Loucy (cell line): ENCODE measurements at regions not wholly inside any gene's neighbourhood (a gene's known extent, or its start where the extent isn't known, plus 50 kb on each side); places are given as distances from the start of the nearest gene placed in this dataset.

ENCODE experiments used
- H2AFZ ChIP-seq: fragments of 200-600 bp; sonication (generic); 2 replicates; pipeline ENCODE4 v1.6.0; 2016; ENCODE audit warnings: antibody characterized with exemption, mild to moderate bottlenecking, low read length, moderate library complexity
- H3F3A ChIP-seq: fragments of 200-600 bp; 2 replicates; pipeline ENCODE4 v1.6.0; 2016; ENCODE audit warnings: antibody characterized with exemption, low read depth, mild to moderate bottlenecking
- H3K27me3 ChIP-seq: fragments of 200-600 bp; sonication (generic); 2 replicates; pipeline ENCODE4 v1.6.1; 2014; ENCODE audit warnings: low read length, mild to moderate bottlenecking; ENCODE audit not compliant: insufficient read depth, poor library complexity, severe bottlenecking
- H3K36me3 ChIP-seq: fragments of 200-600 bp; sonication (generic); 2 replicates; pipeline ENCODE4 v1.6.1; 2016; ENCODE audit warnings: low read length; ENCODE audit not compliant: insufficient read depth
- H3K4me1 ChIP-seq: fragments of 200-600 bp; sonication (generic); 2 replicates; pipeline ENCODE4 v1.5.1; 2014; ENCODE audit warnings: low read length, mild to moderate bottlenecking; ENCODE audit not compliant: insufficient read depth, poor library complexity, severe bottlenecking
- H3K4me2 ChIP-seq: fragments of 200-600 bp; sonication (generic); 2 replicates; pipeline ENCODE4 v1.6.0; 2014; ENCODE audit warnings: antibody characterized with exemption, low read length, low read depth, mild to moderate bottlenecking; ENCODE audit not compliant: poor library complexity, severe bottlenecking
- H3K4me3 ChIP-seq: fragments of 200-600 bp; sonication (generic); 2 replicates; pipeline ENCODE4 v1.5.1; 2014; ENCODE audit warnings: low read length, mild to moderate bottlenecking, mixed read lengths; ENCODE audit not compliant: poor library complexity, severe bottlenecking
- H3K79me2 ChIP-seq: fragments of 200-600 bp; sonication (generic); 2 replicates; pipeline ENCODE4 v1.6.1; 2014; ENCODE audit warnings: low read length; ENCODE audit not compliant: insufficient read depth
- H3K9ac ChIP-seq: fragments of 200-600 bp; sonication (generic); 2 replicates; pipeline ENCODE4 v1.6.0; 2014; ENCODE audit warnings: mild to moderate bottlenecking, low read depth, low read length, moderate library complexity; ENCODE audit not compliant: poor library complexity, severe bottlenecking
- H3K9me2 ChIP-seq: fragments of 200-600 bp; sonication (generic); replicated peaks from 2 replicates; pipeline ENCODE4 v1.6.1; 2016; ENCODE audit warnings: low read depth, low read length, mixed read lengths
- H3K9me3 ChIP-seq: fragments of 200-600 bp; sonication (generic); 2 replicates; pipeline ENCODE4 v1.6.1; 2014; ENCODE audit warnings: mild to moderate bottlenecking, antibody characterized with exemption, low read length, low read depth; ENCODE audit not compliant: insufficient read depth
- H4K20me1 ChIP-seq: fragments of 200-600 bp; sonication (generic); 2 replicates; pipeline ENCODE4 v1.6.0; 2014; ENCODE audit warnings: antibody characterized with exemption, low read length, mild to moderate bottlenecking; ENCODE audit not compliant: insufficient read depth, poor library complexity, severe bottlenecking
- EZH2phosphoT487 ChIP-seq: fragments of 200-600 bp; IDR thresholded peaks from 2 replicates; pipeline ENCODE4 v1.6.1; 2018; ENCODE audit warnings: antibody characterized with exemption, mild to moderate bottlenecking, moderate library complexity, borderline replicate concordance
- TF ChIP-seq, protein P1 (sequence below): fragments of 200-600 bp; sonication (generic); conservative IDR thresholded peaks from 2 replicates; pipeline ENCODE4 v1.5.1; 2014; ENCODE audit warnings: mild to moderate bottlenecking, antibody characterized with exemption, low read length

DNA sequence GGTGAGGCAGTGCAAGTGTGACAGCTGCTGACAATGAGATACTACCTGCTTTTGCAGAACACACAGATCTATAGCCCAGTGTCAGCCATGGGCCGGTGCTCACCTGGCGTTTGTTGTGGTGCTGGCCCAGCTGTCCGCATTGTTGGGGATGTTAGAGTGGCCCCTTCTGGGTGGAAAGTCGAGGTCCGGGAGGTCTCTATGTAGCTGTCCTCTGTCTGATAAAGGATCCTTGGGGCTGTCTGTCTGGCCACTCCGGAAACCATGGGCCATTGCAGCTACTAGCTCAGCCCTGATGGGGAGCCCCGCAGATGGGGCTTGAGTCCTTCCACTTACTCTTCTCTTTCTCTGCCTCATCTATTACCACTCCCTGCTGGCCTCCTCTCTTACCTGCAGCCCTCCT, 181.5 kb upstream of the TSHZ3 start:
- H3K9me3 ChIP-seq, result peaks cover 12% of the 10 kb centered on the region; the same call in 1 of the 2 replicates
- no peak overlapping the region for H3K4me2 ChIP-seq
- H3K4me3 ChIP-seq, result no peak overlapping the region
- no peaks in the 10 kb centered on the region for H3F3A ChIP-seq
- TF ChIP-seq EZH2phosphoT487, result no peak
- TF ChIP-seq, protein P1, sequence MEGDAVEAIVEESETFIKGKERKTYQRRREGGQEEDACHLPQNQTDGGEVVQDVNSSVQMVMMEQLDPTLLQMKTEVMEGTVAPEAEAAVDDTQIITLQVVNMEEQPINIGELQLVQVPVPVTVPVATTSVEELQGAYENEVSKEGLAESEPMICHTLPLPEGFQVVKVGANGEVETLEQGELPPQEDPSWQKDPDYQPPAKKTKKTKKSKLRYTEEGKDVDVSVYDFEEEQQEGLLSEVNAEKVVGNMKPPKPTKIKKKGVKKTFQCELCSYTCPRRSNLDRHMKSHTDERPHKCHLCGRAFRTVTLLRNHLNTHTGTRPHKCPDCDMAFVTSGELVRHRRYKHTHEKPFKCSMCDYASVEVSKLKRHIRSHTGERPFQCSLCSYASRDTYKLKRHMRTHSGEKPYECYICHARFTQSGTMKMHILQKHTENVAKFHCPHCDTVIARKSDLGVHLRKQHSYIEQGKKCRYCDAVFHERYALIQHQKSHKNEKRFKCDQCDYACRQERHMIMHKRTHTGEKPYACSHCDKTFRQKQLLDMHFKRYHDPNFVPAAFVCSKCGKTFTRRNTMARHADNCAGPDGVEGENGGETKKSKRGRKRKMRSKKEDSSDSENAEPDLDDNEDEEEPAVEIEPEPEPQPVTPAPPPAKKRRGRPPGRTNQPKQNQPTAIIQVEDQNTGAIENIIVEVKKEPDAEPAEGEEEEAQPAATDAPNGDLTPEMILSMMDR, result no peak
- H3K27me3 ChIP-seq, result no peaks in the 10 kb centered on the region
- H3K4me1 ChIP-seq, result no peaks in the 10 kb centered on the region
- H3K79me2 ChIP-seq, result no peaks in the 10 kb centered on the region
- no peaks in the 10 kb centered on the region for H4K20me1 ChIP-seq
- H2AFZ ChIP-seq, result no peak overlapping the region
- H3K9me2 ChIP-seq, result no peaks in the 10 kb centered on the region
- H3K36me3 ChIP-seq, result no peaks in the 10 kb centered on the region
- no peak overlapping the region for H3K9ac ChIP-seq

- TF ChIP-seq EZH2phosphoT487, result no peak
- TF ChIP-seq, protein P1, result no peak
- Histone ChIP-seq H4K20me1 (no peaks in the 10 kb centered on the region), H3F3A (no peaks in the 10 kb centered on the region), H3K27me3 (no peaks in the 10 kb centered on the region), H3K9me3 (peaks cover 12% of the 10 kb centered on the region; the same call in 1 of the 2 replicates), H3K4me3 (no peak overlapping the region), H3K9me2 (no peaks in the 10 kb centered on the region), H3K36me3 (no peaks in the 10 kb centered on the region), H3K9ac (no peak overlapping the region), H3K79me2 (no peaks in the 10 kb centered on the region), H3K4me2 (no peak overlapping the region), H2AFZ (no peak overlapping the region), H3K4me1 (no peaks in the 10 kb centered on the region)
Observed at GRCh38 chr19:31531326-31531725, 182.1 kb upstream of the TSHZ3 start.

GRCh38 chr19:31532034-31532433, 182.8 kb upstream of the TSHZ3 start:
- Histone ChIP-seq H4K20me1 (no peaks in the 10 kb centered on the region), H3K4me3 (no peak overlapping the region), H3K79me2 (no peaks in the 10 kb centered on the region), H2AFZ (no peak overlapping the region), H3K4me2 (no peak overlapping the region), H3K36me3 (no peaks in the 10 kb centered on the region), H3F3A (no peaks in the 10 kb centered on the region), H3K4me1 (no peaks in the 10 kb centered on the region), H3K9me2 (no peaks in the 10 kb centered on the region), H3K27me3 (no peaks in the 10 kb centered on the region), H3K9me3 (peaks cover 12% of the 10 kb centered on the region; the same call in 1 of the 2 replicates), H3K9ac (no peak overlapping the region)
- TF ChIP-seq EZH2phosphoT487, result no peak
- TF ChIP-seq, protein P1, result no peak
